Trophoblast cell (in vitro differentiated cells and primary cell): ENCODE measurements at regions not wholly inside any gene's neighbourhood (a gene's known extent, or its start where the extent isn't known, plus 50 kb on each side); places are given as distances from the start of the nearest gene placed in this dataset.
A peak's percentile ranks its signal among the peaks of the same experiment; 100 is the strongest.

Source experiments
- DNase-seq, 2 donors: peaks; one replicate each; pipeline ENCODE4 v3.0.0-alpha.2; 2016
- H2AFZ ChIP-seq: 2 replicates; pipeline ENCODE4 v1.6.1; 2013; ENCODE audit warnings: low read length, moderate library complexity, mild to moderate bottlenecking; ENCODE audit not compliant: insufficient read depth, poor library complexity
- H2AK5ac ChIP-seq: 2 replicates; pipeline ENCODE4 v1.6.1; 2013; ENCODE audit warnings: mild to moderate bottlenecking, low read length
- H2BK120ac ChIP-seq: 2 replicates; pipeline ENCODE4 v1.6.1; 2013; ENCODE audit warnings: low read length, mild to moderate bottlenecking, moderate library complexity; ENCODE audit not compliant: insufficient read depth, poor library complexity
- H2BK12ac ChIP-seq: 2 replicates; pipeline ENCODE4 v1.6.1; 2013; ENCODE audit warnings: mild to moderate bottlenecking, low read length, moderate library complexity
- H2BK5ac ChIP-seq: 2 replicates; pipeline ENCODE4 v1.6.1; 2013; ENCODE audit warnings: low read length, low read depth, moderate library complexity, mild to moderate bottlenecking; ENCODE audit not compliant: poor library complexity
- H3K14ac ChIP-seq: 2 replicates; pipeline ENCODE4 v1.6.1; 2013; ENCODE audit warnings: mild to moderate bottlenecking, low read length
- H3K18ac ChIP-seq: 2 replicates; pipeline ENCODE4 v1.6.1; 2013; ENCODE audit warnings: mild to moderate bottlenecking, low read length
- H3K23ac ChIP-seq: 2 replicates; pipeline ENCODE4 v1.6.1; 2013; ENCODE audit warnings: low read length
- H3K27ac ChIP-seq: 2 replicates; pipeline ENCODE4 v1.5.1; 2013; ENCODE audit warnings: low read depth, mild to moderate bottlenecking, inconsistent platforms, low read length, moderate library complexity
- H3K27me3 ChIP-seq: 2 replicates; pipeline ENCODE4 v1.6.1; 2013; ENCODE audit warnings: inconsistent platforms, mild to moderate bottlenecking, low read length, moderate library complexity; ENCODE audit not compliant: insufficient read depth
- H3K36me3 ChIP-seq, 2 experiments: 1 replicate in 1 of 2; 2 replicates in 1 of 2; pipeline ENCODE4 v1.6.1; 2013; ENCODE audit warnings: low read length in 2 of 2, mild to moderate bottlenecking in 2 of 2, moderate library complexity in 1 of 2; ENCODE audit not compliant: insufficient read depth in 2 of 2, control insufficient read depth in 1 of 2
- H3K4ac ChIP-seq: 2 replicates; pipeline ENCODE4 v1.6.1; 2013; ENCODE audit warnings: low read depth, mild to moderate bottlenecking, low read length, moderate library complexity
- H3K4me1 ChIP-seq, 2 experiments: 1 replicate in 1 of 2; 2 replicates in 1 of 2; pipeline ENCODE4 v1.6.1; 2013; ENCODE audit warnings: low read length in 2 of 2, mild to moderate bottlenecking in 2 of 2, moderate library complexity in 1 of 2; ENCODE audit not compliant: insufficient read depth in 2 of 2, control insufficient read depth in 1 of 2
- H3K4me2 ChIP-seq: 2 replicates; pipeline ENCODE4 v1.6.1; 2013; ENCODE audit warnings: inconsistent platforms, mild to moderate bottlenecking, low read length, moderate library complexity
- H3K4me3 ChIP-seq: 2 replicates; pipeline ENCODE4 v1.5.1; 2013; ENCODE audit warnings: mild to moderate bottlenecking, low read depth, low read length, inconsistent platforms
- H3K79me1 ChIP-seq: one replicate; pipeline ENCODE4 v1.6.1; 2013; ENCODE audit warnings: low read length
- H3K79me2 ChIP-seq: 2 replicates; pipeline ENCODE4 v1.6.1; 2013; ENCODE audit warnings: low read length, mild to moderate bottlenecking; ENCODE audit not compliant: control insufficient read depth, insufficient read depth, poor library complexity
- H3K9ac ChIP-seq: 2 replicates; pipeline ENCODE4 v1.6.1; 2013; ENCODE audit warnings: mild to moderate bottlenecking, low read length
- H3K9me3 ChIP-seq: 2 replicates; pipeline ENCODE4 v1.6.1; 2013; ENCODE audit warnings: low read depth, mild to moderate bottlenecking, control low read depth, inconsistent platforms, low read length; ENCODE audit not compliant: insufficient read depth
- H4K12ac ChIP-seq: 2 replicates; pipeline ENCODE4 v1.6.1; 2013; ENCODE audit warnings: low read depth, mild to moderate bottlenecking, low read length, moderate library complexity
- H4K8ac ChIP-seq: 2 replicates; pipeline ENCODE4 v1.6.1; 2013; ENCODE audit warnings: low read depth, mild to moderate bottlenecking, low read length, moderate library complexity
- H4K91ac ChIP-seq: one replicate; pipeline ENCODE4 v1.6.1; 2013; ENCODE audit warnings: low read depth, mild to moderate bottlenecking, low read length, moderate library complexity
- WGBS: extraction: QIAGEN DNeasy Blood & Tissue Kit; methylation state at CpG from one replicate; pipeline ENCODE4 v1.1.7; 2013; ENCODE audit warnings: missing lambda C conversion rate; ENCODE audit not compliant: insufficient read length, insufficient coverage; ENCODE audit errors: extremely low coverage; 5-methylcytosine and 5-hydroxymethylcytosine counted together

DNA sequence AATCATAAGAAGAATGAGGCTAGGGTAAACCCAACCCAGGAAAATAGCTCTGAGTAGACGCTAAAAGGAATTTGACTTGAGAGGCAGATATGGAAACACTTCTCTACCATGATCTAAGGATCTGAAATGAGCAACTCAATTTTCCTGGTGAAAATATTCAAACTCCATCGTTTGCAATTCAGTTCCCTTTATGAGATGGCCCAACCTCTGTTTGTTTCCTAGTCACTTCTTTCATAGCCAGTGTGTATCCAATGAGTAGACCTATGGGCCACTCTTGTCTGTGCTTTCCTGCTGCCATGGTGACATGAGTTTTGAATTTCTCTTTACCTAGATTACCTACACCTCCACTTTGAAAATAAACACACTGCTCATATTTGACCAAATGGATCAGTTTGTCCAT lies 176.2 kb upstream of the GPRIN3 start:
- no peak overlapping the region for H2BK12ac ChIP-seq
- H3K79me2 ChIP-seq = no peaks in the 10 kb centered on the region
- no peak overlapping the region for H4K8ac ChIP-seq
- no peak overlapping the region for H3K14ac ChIP-seq
- no peaks in the 10 kb centered on the region for H3K9me3 ChIP-seq
- H2AK5ac ChIP-seq = no peak overlapping the region
- no peak overlapping the region for H2BK120ac ChIP-seq
- no peaks in the 10 kb centered on the region for H3K4me1 ChIP-seq
- DNase-seq = no peak
- no peak overlapping the region for H3K23ac ChIP-seq
- no peaks in the 10 kb centered on the region for H3K27me3 ChIP-seq
- no peak overlapping the region for H4K12ac ChIP-seq
- WGBS = no CpG with 5 or more reads among the region's 2 CpGs
- no peaks in the 10 kb centered on the region for H3K79me1 ChIP-seq
- H3K4me2 ChIP-seq = no peak overlapping the region
- H4K91ac ChIP-seq = no peak overlapping the region
- no peak overlapping the region for H3K4me3 ChIP-seq
- H3K36me3 ChIP-seq = no peaks in the 10 kb centered on the region
- H2BK5ac ChIP-seq = no peak overlapping the region
- no peak overlapping the region for H3K4ac ChIP-seq
- no peak overlapping the region for H3K27ac ChIP-seq
- H3K18ac ChIP-seq = no peak overlapping the region
- no peak overlapping the region for H2AFZ ChIP-seq
- no peak overlapping the region for H3K9ac ChIP-seq

DNA sequence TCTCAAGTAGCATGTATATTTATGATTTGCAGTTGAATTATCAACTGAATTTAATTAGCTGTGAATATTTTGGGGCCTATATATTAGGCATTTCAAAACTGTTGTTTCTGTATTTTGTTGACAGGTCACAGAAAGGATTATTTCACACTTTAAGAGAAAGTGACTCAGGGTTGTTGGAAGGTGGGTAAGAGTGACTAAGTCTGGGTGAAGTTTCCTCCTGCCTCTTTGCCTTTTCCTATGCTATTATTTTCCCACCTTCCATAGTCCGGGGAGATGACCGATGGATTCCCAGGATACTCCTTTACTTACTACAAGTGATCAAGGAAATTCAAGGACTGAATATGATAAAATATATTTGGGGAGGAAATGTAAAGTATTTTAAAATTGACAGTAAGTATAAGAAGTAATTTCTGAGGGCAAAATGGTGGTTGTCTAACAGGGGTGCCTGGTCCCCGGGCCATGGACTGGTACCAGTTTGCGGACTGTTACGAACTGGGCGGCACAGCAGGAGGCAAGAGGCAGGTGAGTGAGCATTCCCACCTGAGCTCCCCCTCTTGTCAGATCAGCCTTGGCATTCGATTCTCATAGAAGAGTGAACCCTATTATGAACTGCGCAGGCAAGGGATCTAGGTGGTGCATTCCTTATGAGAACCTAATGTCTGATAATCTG lies 175.5 kb upstream of the GPRIN3 start:
- H3K27ac ChIP-seq = no peak overlapping the region
- H3K14ac ChIP-seq = no peak overlapping the region
- H3K23ac ChIP-seq = no peak overlapping the region
- no peaks in the 10 kb centered on the region for H3K79me1 ChIP-seq
- H2BK120ac ChIP-seq = no peak overlapping the region
- H3K4me3 ChIP-seq = no peak overlapping the region
- H3K36me3 ChIP-seq = no peaks in the 10 kb centered on the region
- no peaks in the 10 kb centered on the region for H3K79me2 ChIP-seq
- no peaks in the 10 kb centered on the region for H3K9me3 ChIP-seq
- no peak overlapping the region for H2BK5ac ChIP-seq
- H3K9ac ChIP-seq = no peak overlapping the region
- no peak overlapping the region for H4K8ac ChIP-seq
- no peaks in the 10 kb centered on the region for H3K27me3 ChIP-seq
- H3K18ac ChIP-seq = no peak overlapping the region
- no peak for DNase-seq
- no peak overlapping the region for H3K4ac ChIP-seq
- H2BK12ac ChIP-seq = no peak overlapping the region
- WGBS = no CpG with 5 or more reads among the region's 8 CpGs
- no peaks in the 10 kb centered on the region for H3K4me1 ChIP-seq
- no peak overlapping the region for H4K12ac ChIP-seq
- H2AFZ ChIP-seq = no peak overlapping the region
- no peak overlapping the region for H4K91ac ChIP-seq
- no peak overlapping the region for H3K4me2 ChIP-seq
- no peak overlapping the region for H2AK5ac ChIP-seq

DNA sequence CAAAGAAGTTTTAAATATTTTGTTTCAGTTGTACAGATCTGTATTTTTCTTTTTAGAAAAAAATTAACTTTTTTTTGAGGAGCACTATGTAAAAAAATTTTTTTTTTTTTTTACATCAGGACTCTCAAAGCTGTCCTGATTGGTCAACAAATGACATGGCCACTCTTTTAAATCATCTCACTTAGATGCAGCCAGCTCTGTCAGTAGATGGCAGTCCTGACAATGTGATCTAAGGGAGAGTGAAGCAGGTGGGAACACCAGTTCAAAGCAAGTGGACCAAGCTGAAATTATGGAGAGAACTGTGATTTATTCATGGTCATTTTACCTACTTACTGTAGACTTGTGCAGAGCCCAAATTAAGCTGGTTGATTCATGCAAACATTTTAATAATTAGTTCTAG lies 174.7 kb upstream of the GPRIN3 start:
- no peak overlapping the region for H4K12ac ChIP-seq
- no peak overlapping the region for H3K9ac ChIP-seq
- no peaks in the 10 kb centered on the region for H3K36me3 ChIP-seq
- no peaks in the 10 kb centered on the region for H3K79me2 ChIP-seq
- H2BK12ac ChIP-seq = no peak overlapping the region
- peak; percentile 12 to 47 for DNase-seq
- no peaks in the 10 kb centered on the region for H3K9me3 ChIP-seq
- no peaks in the 10 kb centered on the region for H3K27me3 ChIP-seq
- H3K4ac ChIP-seq = no peak overlapping the region
- H3K4me1 ChIP-seq = no peaks in the 10 kb centered on the region
- H3K79me1 ChIP-seq = no peaks in the 10 kb centered on the region
- H2AFZ ChIP-seq = no peak overlapping the region
- no peak overlapping the region for H4K8ac ChIP-seq
- no peak overlapping the region for H2BK5ac ChIP-seq
- H2BK120ac ChIP-seq = no peak overlapping the region
- H3K4me3 ChIP-seq = no peak overlapping the region
- H3K27ac ChIP-seq = no peak overlapping the region
- no peak overlapping the region for H3K14ac ChIP-seq
- no peak overlapping the region for H3K18ac ChIP-seq
- no peak overlapping the region for H4K91ac ChIP-seq
- H3K4me2 ChIP-seq = no peak overlapping the region
- no peak overlapping the region for H3K23ac ChIP-seq
- H2AK5ac ChIP-seq = no peak overlapping the region

DNA sequence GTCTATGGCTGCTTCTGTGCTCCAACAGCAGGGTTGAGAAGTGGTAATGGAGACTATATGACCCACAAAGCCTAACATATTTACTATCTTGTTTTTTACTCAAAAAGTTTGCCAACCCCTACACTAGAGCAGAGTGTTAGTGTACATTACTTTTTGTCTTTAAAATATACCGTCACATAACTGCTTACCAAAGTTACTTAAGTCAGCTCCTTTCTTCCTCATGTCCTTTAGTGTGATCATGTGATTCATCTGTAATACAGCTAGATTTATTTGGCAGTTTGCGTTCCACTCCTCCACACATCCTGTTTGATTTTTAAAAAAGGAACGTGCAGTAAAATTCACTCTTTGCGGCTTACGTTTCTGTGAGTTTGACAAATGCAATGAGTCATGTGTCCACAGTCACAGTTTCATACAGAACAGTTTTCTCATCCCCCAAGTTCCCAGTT lies 162.4 kb upstream of the GPRIN3 start:
- H3K9me3 ChIP-seq = no peaks in the 10 kb centered on the region
- H2BK12ac ChIP-seq = no peak overlapping the region
- H3K36me3 ChIP-seq = no peaks in the 10 kb centered on the region
- no peaks in the 10 kb centered on the region for H3K27me3 ChIP-seq
- H3K18ac ChIP-seq = no peak overlapping the region
- WGBS = no CpG with 5 or more reads among the region's 5 CpGs
- no peak overlapping the region for H3K4ac ChIP-seq
- H2BK5ac ChIP-seq = no peak overlapping the region
- H3K9ac ChIP-seq = no peak overlapping the region
- no peak overlapping the region for H2AFZ ChIP-seq
- H3K27ac ChIP-seq = no peak overlapping the region
- no peak overlapping the region for H2AK5ac ChIP-seq
- H4K91ac ChIP-seq = no peak overlapping the region
- peak in 1 of 2 donors; percentile 29 for DNase-seq
- H4K12ac ChIP-seq = no peak overlapping the region
- no peaks in the 10 kb centered on the region for H3K79me2 ChIP-seq
- H4K8ac ChIP-seq = no peak overlapping the region
- no peaks in the 10 kb centered on the region for H3K79me1 ChIP-seq
- H3K4me2 ChIP-seq = no peak overlapping the region
- no peak overlapping the region for H3K14ac ChIP-seq
- H3K23ac ChIP-seq = no peak overlapping the region
- no peaks in the 10 kb centered on the region for H3K4me1 ChIP-seq
- H2BK120ac ChIP-seq = no peak overlapping the region
- H3K4me3 ChIP-seq = no peak overlapping the region
